HL-60 (cell line): ENCODE measurements at regions not wholly inside any gene's neighbourhood (a gene's known extent, or its start where the extent isn't known, plus 50 kb on each side); places are given as distances from the start of the nearest gene placed in this dataset.

Source experiments
- CTCF ChIP-seq: IDR thresholded peaks from one replicate; pipeline ENCODE4 v1.5.1; 2011; ENCODE audit warnings: low read length, control low read depth, inconsistent platforms; ENCODE audit not compliant: insufficient read depth
- POLR2AphosphoS5 ChIP-seq: IDR thresholded peaks from 2 replicates; pipeline ENCODE4 v1.6.1; 2012; ENCODE audit warnings: low read depth

GRCh38 chr5:53180538-53180937, 71.0 kb upstream of the MOCS2 start:
- TF ChIP-seq CTCF (no peak), POLR2AphosphoS5 (no peak)
